Astrocyte (in vitro differentiated cells and primary cell): ENCODE measurements at regions not wholly inside any gene's neighbourhood (a gene's known extent, or its start where the extent isn't known, plus 50 kb on each side); places are given as distances from the start of the nearest gene placed in this dataset.

Source experiments
- DNase-seq: peaks from one replicate; pipeline ENCODE4 v3.0.0-alpha.2; 2010; ENCODE audit warnings: low read depth
- FAIRE-seq: peaks from 2 replicates; lab custom pipeline; 2011; peaks lifted over from hg19 to GRCh38; lab: Jason Lieb, UNC
- H2AFZ ChIP-seq: 2 replicates; pipeline ENCODE4 v1.6.0; 2012; ENCODE audit warnings: low read depth, low read length, inconsistent platforms
- H3K27ac ChIP-seq: 2 replicates; pipeline ENCODE4 v1.5.1; 2011; ENCODE audit warnings: low read depth, low read length, inconsistent platforms
- H3K27me3 ChIP-seq: 2 replicates; pipeline ENCODE4 v1.6.0; 2011; ENCODE audit warnings: low read length, inconsistent platforms; ENCODE audit not compliant: insufficient read depth
- H3K36me3 ChIP-seq: 2 replicates; pipeline ENCODE4 v1.5.1; 2011; ENCODE audit warnings: low read length, inconsistent platforms; ENCODE audit not compliant: insufficient read depth
- H3K4me1 ChIP-seq: 2 replicates; pipeline ENCODE4 v1.5.1; 2011; ENCODE audit warnings: low read length, inconsistent platforms; ENCODE audit not compliant: insufficient read depth
- H3K4me2 ChIP-seq: 2 replicates; pipeline ENCODE4 v1.6.0; 2012; ENCODE audit warnings: low read length, inconsistent platforms
- H3K4me3 ChIP-seq: 2 replicates; pipeline ENCODE4 v1.5.1; 2011; ENCODE audit warnings: low read depth, mild to moderate bottlenecking, low read length, inconsistent platforms; ENCODE audit not compliant: insufficient read depth
- H3K79me2 ChIP-seq: 2 replicates; pipeline ENCODE4 v1.6.0; 2012; ENCODE audit warnings: mild to moderate bottlenecking, low read length, inconsistent platforms; ENCODE audit not compliant: insufficient read depth
- H3K9ac ChIP-seq: 2 replicates; pipeline ENCODE4 v1.6.0; 2012; ENCODE audit warnings: mild to moderate bottlenecking, low read length, inconsistent platforms
- H3K9me3 ChIP-seq: 2 replicates; pipeline ENCODE4 v1.5.1; 2012; ENCODE audit warnings: low read depth, mild to moderate bottlenecking, low read length, inconsistent platforms; ENCODE audit not compliant: insufficient read depth
- H4K20me1 ChIP-seq: 2 replicates; pipeline ENCODE4 v1.6.0; 2012; ENCODE audit warnings: low read length, inconsistent platforms; ENCODE audit not compliant: insufficient read depth
- H3K27ac Mint-ChIP-seq: one replicate; pipeline ENCODE4 v1.8.0; 2021; ENCODE audit warnings: mild to moderate bottlenecking, mixed read lengths; ENCODE audit not compliant: unreplicated experiment
- H3K27me3 Mint-ChIP-seq: one replicate; pipeline ENCODE4 v1.8.0; 2021; ENCODE audit warnings: low read depth, mixed read lengths; ENCODE audit not compliant: unreplicated experiment
- H3K36me3 Mint-ChIP-seq: one replicate; pipeline ENCODE4 v1.8.0; 2021; ENCODE audit warnings: low read depth, mixed read lengths; ENCODE audit not compliant: unreplicated experiment
- H3K4me1 Mint-ChIP-seq: one replicate; pipeline ENCODE4 v1.8.0; 2021; ENCODE audit warnings: low read depth, mixed read lengths; ENCODE audit not compliant: unreplicated experiment
- H3K4me3 Mint-ChIP-seq: one replicate; pipeline ENCODE4 v1.8.0; 2021; ENCODE audit warnings: mild to moderate bottlenecking, moderate library complexity, mixed read lengths; ENCODE audit not compliant: unreplicated experiment
- H3K9me3 Mint-ChIP-seq: one replicate; pipeline ENCODE4 v1.8.0; 2021; ENCODE audit warnings: mild to moderate bottlenecking, mixed read lengths; ENCODE audit not compliant: unreplicated experiment
- CTCF ChIP-seq: IDR thresholded peaks from 2 replicates; pipeline ENCODE4 v1.5.1; 2011; ENCODE audit warnings: low read depth, mild to moderate bottlenecking, inconsistent platforms, low read length, moderate library complexity; ENCODE audit not compliant: insufficient read depth
- EZH2 ChIP-seq: IDR thresholded peaks from 2 replicates; pipeline ENCODE4 v1.6.1; 2012; ENCODE audit warnings: mild to moderate bottlenecking, low read length, inconsistent platforms; ENCODE audit not compliant: insufficient read depth

- peaks cover 3% of the 10 kb centered on the region for H3K4me1 Mint-ChIP-seq
- H3K27me3 Mint-ChIP-seq, result peaks cover 24% of the 10 kb centered on the region
- no peak overlapping the region for H3K4me3 ChIP-seq
- no peaks in the 10 kb centered on the region for H3K4me1 ChIP-seq
- H3K9me3 ChIP-seq, result no peaks in the 10 kb centered on the region
- H3K9me3 Mint-ChIP-seq, result no peaks in the 10 kb centered on the region
- H3K27me3 ChIP-seq, result peaks cover 5% of the 10 kb centered on the region
- H3K4me3 Mint-ChIP-seq, result no peak overlapping the region
- DNase-seq (no peak), FAIRE-seq (no peak)
- no peaks in the 10 kb centered on the region for H3K79me2 ChIP-seq
- TF ChIP-seq EZH2 (no peak), CTCF (no peak)
- H3K27ac ChIP-seq, result no peak overlapping the region
- no peak overlapping the region for H3K27ac Mint-ChIP-seq
- no peak overlapping the region for H2AFZ ChIP-seq
- H3K36me3 ChIP-seq, result no peaks in the 10 kb centered on the region
- H3K9ac ChIP-seq, result no peak overlapping the region
- H3K4me2 ChIP-seq, result no peak overlapping the region
- H3K36me3 Mint-ChIP-seq, result no peaks in the 10 kb centered on the region
- peaks cover 3% of the 10 kb centered on the region for H4K20me1 ChIP-seq
Measured at GRCh38 chr15:97899981-97900380, 60.5 kb upstream of the ARRDC4 start.

- H3K27ac Mint-ChIP-seq, result no peak overlapping the region
- no peak for DNase-seq
- no peaks in the 10 kb centered on the region for H3K4me1 ChIP-seq
- no peaks in the 10 kb centered on the region for H3K36me3 ChIP-seq
- H3K27ac ChIP-seq, result no peak overlapping the region
- H3K9ac ChIP-seq, result no peak overlapping the region
- peaks cover 3% of the 10 kb centered on the region for H3K4me1 Mint-ChIP-seq
- H2AFZ ChIP-seq, result no peak overlapping the region
- FAIRE-seq, result no peak
- no peak overlapping the region for H3K4me2 ChIP-seq
- H4K20me1 ChIP-seq, result peaks cover 3% of the 10 kb centered on the region
- no peaks in the 10 kb centered on the region for H3K36me3 Mint-ChIP-seq
- H3K27me3 ChIP-seq, result peaks cover 9% of the 10 kb centered on the region
- peaks cover 35% of the 10 kb centered on the region for H3K27me3 Mint-ChIP-seq
- TF ChIP-seq EZH2, result no peak
- no peak for TF ChIP-seq CTCF
- H3K4me3 Mint-ChIP-seq, result no peak overlapping the region
- no peaks in the 10 kb centered on the region for H3K9me3 Mint-ChIP-seq
- H3K4me3 ChIP-seq, result no peak overlapping the region
- no peaks in the 10 kb centered on the region for H3K9me3 ChIP-seq
- H3K79me2 ChIP-seq, result no peaks in the 10 kb centered on the region
Measured at GRCh38 chr15:97902140-97902780, 58.2 kb upstream of the ARRDC4 start.

- Histone ChIP-seq H3K36me3 (no peaks in the 10 kb centered on the region), H2AFZ (no peak overlapping the region), H3K27ac (no peak overlapping the region), H4K20me1 (peaks cover 3% of the 10 kb centered on the region), H3K9ac (no peak overlapping the region), H3K4me3 (no peak overlapping the region), H3K79me2 (no peaks in the 10 kb centered on the region), H3K4me2 (no peak overlapping the region), H3K27me3 (peaks cover 9% of the 10 kb centered on the region), H3K4me1 (no peaks in the 10 kb centered on the region), H3K9me3 (no peaks in the 10 kb centered on the region)
- Mint-ChIP-seq H3K27me3 (peaks cover 36% of the 10 kb centered on the region), H3K9me3 (no peaks in the 10 kb centered on the region), H3K36me3 (no peaks in the 10 kb centered on the region), H3K4me1 (peaks cover 3% of the 10 kb centered on the region), H3K27ac (peak overlapping the region; percentile 44), H3K4me3 (no peak overlapping the region)
- TF ChIP-seq CTCF, result no peak
- no peak for TF ChIP-seq EZH2
- FAIRE-seq (no peak), DNase-seq (no peak)
Measured at GRCh38 chr15:97903560-97903959, 56.9 kb upstream of the ARRDC4 start.
